Astrocyte of the cerebellum (primary cell): ENCODE measurements at regions not wholly inside any gene's neighbourhood (a gene's known extent, or its start where the extent isn't known, plus 50 kb on each side); places are given as distances from the start of the nearest gene placed in this dataset.

Experiments used
- DNase-seq: peaks from one replicate; pipeline ENCODE4 v3.0.0-alpha.2; 2011; ENCODE audit warnings: low read depth
- H3K4me3 ChIP-seq: 2 replicates; pipeline ENCODE4 v1.5.1; 2011; ENCODE audit warnings: mild to moderate bottlenecking, low read depth, low read length, moderate library complexity
- in situ Hi-C: cut with HindIII; loops from 2 replicates; pipeline ENCODE4 v1.10.0; 2017; ENCODE audit warnings: low sequenced_read_pairs
- TF ChIP-seq, protein P1 (sequence below): IDR thresholded peaks from 2 replicates; pipeline ENCODE4 v1.5.1; 2012; ENCODE audit warnings: low read length, low read depth, moderate library complexity, mild to moderate bottlenecking; ENCODE audit errors: missing control alignments

DNA sequence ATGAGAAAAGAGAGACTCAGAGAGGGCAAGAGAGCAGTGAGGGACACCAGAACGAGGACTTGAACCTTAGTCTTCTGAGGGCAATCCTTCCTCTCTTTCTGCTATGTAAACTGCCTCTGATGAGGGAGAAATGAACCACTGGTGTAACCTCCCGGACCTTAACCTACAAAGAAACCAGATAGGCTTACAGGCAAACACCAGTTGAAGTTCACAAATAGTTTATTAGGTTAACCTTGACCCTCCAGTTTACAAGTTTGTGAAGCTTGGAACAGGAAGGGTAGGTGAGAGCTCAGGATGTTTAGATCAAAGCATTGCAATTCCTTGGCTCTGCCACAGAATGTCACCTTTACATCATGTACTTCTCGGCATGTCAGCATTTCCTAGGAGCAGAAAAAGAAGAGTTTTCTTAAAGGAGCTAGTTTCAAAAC is 486.4 kb upstream of the SPRED2 start:
- H3K4me3 ChIP-seq = no peak overlapping the region
- DNase-seq = no peak
- TF ChIP-seq, protein P1, sequence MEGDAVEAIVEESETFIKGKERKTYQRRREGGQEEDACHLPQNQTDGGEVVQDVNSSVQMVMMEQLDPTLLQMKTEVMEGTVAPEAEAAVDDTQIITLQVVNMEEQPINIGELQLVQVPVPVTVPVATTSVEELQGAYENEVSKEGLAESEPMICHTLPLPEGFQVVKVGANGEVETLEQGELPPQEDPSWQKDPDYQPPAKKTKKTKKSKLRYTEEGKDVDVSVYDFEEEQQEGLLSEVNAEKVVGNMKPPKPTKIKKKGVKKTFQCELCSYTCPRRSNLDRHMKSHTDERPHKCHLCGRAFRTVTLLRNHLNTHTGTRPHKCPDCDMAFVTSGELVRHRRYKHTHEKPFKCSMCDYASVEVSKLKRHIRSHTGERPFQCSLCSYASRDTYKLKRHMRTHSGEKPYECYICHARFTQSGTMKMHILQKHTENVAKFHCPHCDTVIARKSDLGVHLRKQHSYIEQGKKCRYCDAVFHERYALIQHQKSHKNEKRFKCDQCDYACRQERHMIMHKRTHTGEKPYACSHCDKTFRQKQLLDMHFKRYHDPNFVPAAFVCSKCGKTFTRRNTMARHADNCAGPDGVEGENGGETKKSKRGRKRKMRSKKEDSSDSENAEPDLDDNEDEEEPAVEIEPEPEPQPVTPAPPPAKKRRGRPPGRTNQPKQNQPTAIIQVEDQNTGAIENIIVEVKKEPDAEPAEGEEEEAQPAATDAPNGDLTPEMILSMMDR = no peak
- in situ Hi-C loops = no loop called here

DNA sequence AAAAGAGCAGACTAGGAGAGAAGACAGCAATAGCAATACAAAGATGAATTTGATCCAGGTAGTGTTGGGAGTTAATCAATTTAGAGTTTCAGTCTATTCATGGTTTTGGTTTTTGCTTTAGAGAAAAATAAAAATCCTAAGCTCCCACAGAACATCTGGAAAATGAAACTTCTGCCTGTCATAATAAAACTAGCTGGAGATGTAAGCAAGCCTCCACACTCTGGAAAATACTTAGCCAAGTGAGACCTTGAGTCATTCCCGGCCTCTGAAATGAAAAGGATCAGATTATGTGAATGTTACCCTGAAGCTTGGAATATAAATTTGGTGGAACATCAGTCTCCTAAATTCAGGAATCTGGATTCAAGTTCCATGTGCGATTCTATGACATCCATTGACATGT is 485.6 kb upstream of the SPRED2 start:
- in situ Hi-C loops = no loop called here
- TF ChIP-seq, protein P1 = no peak
- H3K4me3 ChIP-seq = no peak overlapping the region
- DNase-seq = no peak

DNA sequence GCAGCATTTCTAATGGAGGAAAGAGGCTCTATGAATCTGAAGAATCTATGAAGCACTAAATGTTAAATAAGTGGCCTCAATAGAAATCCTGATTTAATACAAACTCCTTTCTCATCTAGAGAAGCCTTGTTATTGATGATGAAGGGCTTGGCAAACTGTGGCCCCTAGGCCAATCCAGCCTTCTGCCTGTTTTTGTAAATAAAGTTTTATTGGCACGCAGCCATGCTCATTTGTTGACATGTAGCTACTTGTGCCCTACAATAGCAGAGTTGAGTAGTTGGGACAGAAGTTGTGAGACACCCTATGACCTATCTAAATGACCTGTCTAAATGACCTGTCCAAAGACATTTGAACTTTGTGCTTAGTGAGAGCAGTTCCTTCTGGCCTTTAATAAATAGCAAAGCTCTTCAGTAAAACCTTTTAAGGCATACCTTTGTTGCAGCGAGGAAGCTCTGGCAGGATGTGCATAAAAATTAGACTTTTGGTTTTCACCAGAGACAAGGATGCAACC is 484.4 kb upstream of the SPRED2 start:
- no peak overlapping the region for H3K4me3 ChIP-seq

DNA sequence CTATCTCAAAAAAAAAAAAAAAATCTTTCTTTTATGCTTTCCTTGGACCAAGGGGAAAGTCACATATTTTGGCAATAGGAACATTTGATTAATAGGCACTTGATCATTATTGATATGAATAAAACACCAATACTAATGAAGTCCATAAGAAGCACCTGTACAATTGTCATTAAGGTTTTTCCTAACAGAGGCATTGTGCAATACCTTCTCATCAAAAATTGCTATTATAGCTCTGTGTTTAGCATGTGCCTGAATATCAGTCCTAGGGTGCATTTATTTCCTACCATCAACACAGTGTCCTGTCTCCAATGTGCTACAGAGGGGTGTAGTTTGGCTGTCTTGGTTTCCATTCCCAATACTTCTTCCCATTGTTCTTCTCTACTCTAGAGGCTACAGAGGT is 483.8 kb upstream of the SPRED2 start:
- no peak overlapping the region for H3K4me3 ChIP-seq
- TF ChIP-seq, protein P1 = no peak
- in situ Hi-C loops = no loop called here
- no peak for DNase-seq

More for the DNA sequence above, 484.4 kb upstream of the SPRED2 start:
- in situ Hi-C loops = no loop called here
- no peak for DNase-seq
- TF ChIP-seq, protein P1 = no peak

DNA sequence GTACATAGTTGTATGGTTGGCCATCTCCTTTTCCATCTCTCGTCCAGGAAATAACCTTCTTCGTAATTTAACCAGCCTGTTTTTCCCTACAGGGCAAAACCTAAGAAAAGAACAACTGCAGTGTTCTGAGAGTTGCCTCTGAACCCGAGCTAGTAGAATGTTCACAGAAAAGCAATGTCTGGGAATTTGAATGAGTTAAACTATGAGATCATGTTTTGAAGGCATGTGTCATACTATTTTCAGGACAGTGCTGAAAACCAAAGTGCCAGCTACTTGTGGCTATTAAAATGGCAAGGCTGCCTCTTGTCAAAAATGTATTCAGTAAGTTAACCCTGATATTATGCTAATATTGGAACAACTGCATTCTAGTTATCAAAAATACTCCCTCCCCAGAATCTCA is 482.9 kb upstream of the SPRED2 start:
- H3K4me3 ChIP-seq = no peak overlapping the region
- in situ Hi-C loops = no loop called here
- TF ChIP-seq, protein P1 = no peak
- no peak for DNase-seq

DNA sequence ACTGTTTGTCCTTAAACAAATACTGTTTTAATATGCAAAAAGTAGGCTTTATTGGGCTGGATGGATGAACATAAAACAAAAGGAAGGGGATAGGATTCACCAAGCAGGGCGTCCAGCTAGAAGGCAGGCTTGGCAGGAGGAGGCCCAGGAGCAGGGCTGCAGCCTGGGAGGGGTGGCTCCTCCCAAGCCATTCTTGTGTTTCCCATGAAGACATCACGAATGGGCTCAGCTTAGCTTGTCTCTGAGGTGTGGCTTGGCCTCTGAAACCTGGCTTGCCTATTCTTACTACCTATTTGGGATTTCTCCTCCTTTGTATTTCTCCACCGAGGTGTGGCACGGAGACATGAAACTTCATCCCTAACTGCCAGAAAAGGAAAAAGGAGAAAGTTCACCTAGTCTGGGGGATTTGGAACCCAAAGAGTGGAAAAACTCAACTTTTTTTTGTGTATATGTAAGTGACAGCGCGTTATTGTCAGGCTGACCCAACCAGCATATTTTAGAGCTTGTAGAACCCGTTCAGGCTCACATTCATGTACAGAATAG is 481.9 kb upstream of the SPRED2 start:
- in situ Hi-C loops = no loop called here
- DNase-seq = no peak
- no peak overlapping the region for H3K4me3 ChIP-seq
- TF ChIP-seq, protein P1 = no peak
